GM19238 (cell line): ENCODE measurements at regions not wholly inside any gene's neighbourhood (a gene's known extent, or its start where the extent isn't known, plus 50 kb on each side); places are given as distances from the start of the nearest gene placed in this dataset.
"Not testable (repeated sequence)": the region's sequence is repeated elsewhere in the genome, so short reads cannot be mapped to it uniquely, and the experiment has no call there.

Experiments used
- DNase-seq: peaks from one replicate; pipeline ENCODE4 v3.0.0; 2011; ENCODE audit warnings: low spot score; ENCODE audit not compliant: insufficient read length

DNA sequence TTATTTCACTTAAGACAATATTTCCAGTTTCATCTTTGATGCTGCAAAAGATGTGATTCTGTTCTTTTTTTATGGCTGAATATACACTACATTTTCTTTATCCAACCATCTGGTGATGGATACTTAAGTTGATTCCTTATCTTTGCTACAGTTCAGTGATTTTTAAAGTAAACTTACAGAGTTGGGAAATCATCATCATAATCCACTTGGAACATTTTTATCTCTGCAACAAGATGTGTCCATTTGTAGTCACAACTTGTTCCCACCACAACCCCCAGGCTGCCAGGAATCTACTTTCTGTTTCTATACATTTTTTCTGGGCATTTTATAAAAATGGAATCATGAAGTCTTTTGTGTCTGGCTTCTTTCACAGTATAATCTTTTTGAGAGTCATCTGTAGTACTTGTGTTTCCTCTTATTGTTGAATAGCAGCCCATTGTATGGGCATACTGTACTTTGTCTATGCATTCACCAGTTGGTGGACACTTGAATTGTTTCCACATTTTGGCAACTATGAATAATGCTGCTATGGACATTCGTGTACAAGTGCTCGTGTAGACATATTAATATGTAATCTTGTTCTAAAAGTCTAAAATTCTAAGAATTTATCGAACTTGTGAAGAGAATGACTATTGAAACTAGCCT, 212.5 kb upstream of the DDHD1 start:
- no peak for DNase-seq

DNA sequence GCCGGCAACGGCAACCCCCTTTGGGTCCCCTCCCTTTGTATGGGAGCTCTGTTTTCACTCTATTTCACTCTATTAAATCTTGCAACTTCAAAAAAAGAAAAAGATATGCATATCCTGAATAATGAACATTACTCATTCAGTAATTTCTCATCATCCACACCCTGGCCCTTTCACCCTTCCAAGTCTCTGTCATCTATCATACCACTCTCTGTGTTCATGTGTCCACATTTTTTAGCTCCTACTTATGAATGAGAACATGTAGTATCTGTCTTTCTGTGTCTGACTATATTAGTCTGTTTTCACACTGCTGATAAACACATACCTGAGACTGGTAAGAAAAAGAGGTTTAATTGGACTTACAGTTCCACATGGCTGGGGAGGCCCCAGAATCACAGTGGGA, 209.8 kb upstream of the DDHD1 start:
- DNase-seq = not testable (repeated sequence)

DNA sequence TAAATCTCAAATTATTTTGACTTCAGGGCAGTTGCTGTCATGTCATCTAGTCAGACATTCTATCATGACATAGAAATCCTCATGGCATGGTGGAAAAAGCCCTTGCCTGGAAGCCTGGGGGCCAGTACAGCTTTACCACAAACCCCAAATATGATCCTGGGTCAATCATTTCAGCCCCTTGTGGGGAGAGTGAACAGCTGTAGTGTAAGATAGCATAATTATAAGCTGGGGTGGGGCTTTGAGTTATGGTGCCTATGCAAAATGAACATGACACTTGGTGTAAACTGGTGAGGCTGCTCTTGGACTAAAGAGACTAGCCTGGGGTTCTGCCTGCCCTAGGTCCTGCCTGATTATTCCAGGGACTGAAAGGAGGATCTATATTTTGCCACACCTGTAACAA, 207.7 kb upstream of the DDHD1 start:
- no peak for DNase-seq

DNA sequence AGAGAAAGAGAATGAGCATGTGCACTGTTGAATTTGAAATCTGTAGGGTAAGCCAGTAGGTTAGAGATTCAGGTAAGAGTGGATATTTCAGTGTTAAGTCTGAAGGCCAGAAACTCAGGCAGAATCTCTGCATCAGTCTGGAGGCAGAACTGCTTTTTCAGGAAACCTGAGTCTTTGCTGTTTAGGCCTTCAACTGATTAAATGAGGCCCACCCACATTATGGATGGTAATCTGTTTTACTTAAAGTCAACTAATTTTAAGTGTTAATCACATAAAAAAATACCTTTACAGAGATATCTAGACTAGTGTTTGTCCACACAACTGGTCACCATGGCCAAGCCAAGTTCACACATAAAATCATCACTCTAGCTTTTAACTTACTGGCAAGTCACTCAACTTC, 205.0 kb upstream of the DDHD1 start:
- DNase-seq = no peak

DNA sequence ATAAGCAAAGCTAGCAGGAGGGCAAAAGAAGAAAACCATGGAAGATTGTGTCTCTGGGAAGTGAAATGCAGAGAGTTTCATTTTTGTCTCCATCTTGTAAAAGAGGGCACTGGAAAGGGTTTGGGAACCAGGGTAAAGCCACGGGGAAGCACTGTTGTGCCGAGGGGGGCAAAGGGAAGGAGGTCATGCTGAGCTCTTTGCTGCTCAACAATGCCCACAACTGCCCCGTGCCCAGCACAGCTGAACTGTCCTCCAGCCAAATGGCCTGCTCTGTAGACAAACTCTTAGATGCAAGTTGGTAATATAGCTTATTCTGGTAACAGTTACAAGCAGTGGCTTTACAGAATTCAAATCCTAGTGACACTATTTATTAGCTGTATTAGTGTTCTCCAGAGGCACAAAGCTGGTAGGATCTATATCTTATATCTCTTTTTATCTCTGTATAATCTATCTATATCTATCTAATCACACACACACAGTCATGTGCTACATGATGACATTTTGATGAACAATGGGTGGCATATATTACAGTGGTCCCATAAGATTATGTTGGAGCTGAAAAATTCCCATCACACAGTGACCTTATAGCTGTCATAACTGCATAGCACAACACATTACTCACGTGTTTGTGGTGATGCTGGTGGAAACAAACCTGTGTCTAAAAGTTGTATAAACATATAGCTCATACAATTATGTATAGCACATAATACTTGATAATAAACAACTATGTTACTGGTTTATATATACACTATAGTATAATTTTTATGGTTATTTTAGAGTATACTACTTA, 203.4 kb upstream of the DDHD1 start:
- DNase-seq = no peak

DNA sequence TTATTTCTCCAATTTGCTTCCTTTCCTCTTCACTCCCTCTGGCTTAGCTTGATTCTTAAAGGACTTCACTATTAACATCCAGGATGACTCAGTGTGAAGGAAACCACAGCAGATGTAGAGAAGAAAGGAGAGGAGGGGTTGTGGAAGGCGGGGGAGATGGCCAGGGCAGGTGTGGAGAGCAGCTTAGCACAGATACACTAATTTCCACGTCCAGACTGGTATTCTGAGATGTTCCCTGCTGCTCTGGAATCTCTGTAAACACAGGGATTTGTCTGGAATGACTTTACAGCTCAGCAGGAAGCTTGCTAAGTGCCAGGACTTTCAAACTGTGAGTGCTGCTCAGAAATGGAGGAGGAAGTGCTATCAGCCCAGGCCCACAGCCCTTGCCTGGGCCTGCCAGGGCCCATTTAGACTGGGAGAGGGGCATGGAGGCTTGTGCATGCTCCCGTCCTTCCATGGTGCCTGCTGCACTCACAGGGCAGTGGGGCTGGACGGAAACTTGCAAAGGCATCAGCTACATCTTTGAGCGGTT, 202.5 kb upstream of the DDHD1 start:
- no peak for DNase-seq

DNA sequence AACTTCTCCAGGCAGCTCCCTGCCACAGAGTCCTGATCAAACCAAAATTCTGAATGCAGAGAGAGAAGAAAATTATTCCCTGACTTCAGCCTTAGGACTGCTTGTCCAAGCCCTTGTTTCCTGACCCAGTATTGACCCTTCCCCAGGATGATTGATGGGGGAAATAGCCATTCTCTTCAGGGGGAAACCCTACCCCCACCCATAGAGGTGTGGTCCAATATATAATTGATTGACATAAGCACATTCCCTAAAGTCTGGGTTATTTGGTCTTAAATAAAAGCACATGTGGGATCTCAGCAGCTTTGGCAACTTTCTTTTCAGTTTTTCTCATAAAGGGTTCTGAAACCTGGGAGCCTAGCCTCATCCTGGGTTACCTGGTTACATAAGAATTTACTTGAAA, 201.2 kb upstream of the DDHD1 start:
- no peak for DNase-seq

DNA sequence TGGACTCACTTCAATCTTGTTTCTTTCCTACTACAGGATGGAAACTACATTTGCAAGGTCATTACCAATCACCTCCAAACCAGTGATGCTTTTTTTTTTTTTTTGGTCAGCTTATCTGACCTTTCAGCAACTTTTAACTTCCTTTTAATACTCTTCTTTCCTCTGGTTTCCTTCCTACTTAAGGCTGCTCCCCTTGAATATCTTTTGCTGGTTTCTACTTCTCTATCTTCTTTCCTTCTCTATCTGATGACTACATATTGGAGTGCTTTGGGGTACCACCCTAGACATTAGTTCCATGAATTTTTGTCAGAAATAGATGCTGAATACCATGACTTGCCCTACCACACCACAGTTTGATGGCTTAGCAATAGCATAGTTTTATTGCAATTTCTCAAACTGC, 197.7 kb upstream of the DDHD1 start:
- no peak for DNase-seq

DNA sequence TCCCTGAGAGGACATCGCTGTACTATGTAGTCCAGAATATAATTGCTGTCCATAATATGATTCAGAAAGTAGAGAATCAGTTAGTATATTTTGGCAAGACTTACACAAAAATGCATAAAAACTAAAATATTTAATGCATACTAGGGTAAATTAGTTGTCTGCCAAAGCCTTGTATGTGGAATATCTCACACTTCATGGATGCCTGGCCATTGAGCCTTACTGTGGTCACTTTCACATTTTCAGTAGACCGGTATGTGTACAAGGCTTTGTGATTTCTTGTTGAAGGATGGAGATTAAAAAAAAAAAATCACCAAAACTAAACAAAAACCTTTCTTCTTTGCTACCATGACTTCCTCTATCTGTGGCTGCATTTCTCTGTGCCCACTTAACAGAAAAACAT, 197.3 kb upstream of the DDHD1 start:
- DNase-seq = no peak

DNA sequence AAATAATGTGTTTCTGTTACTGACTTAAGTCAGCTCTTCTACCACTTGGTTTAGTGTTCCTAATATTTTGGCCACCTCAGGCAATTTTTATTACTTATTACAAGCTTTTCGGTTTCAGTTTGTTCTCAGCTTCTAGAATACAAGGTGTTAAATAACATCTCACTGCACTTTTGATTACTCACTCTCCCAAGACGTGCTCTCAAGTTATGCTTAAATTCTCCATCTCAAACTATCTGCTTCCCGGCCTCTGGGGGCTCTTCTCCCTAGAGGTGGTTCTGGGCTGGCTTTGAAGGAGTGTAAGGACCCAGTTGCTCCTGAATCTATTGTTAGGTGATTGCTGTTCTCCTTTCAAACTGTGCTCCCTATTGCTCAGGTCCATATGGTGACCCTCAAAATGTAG, 193.9 kb upstream of the DDHD1 start:
- DNase-seq = no peak

DNA sequence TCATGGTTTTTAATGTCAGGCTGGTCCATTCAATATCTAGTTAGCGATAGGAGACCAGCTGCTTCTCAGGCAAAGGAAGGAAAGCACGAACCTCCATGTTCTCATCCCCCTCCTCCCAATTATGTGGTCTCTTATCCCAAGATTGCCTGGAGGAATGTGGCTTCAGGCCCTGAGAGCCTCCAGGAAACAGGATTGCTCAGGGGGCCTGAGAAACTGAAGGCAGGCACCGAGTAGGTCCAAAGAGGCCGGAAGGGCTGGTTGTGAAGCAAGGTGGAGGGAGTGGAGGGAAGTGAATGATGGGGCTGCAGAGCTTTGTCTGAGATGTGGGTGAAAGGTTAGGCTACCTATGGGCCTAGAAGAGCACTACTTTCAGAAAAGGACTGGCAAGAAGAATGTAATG, 188.2 kb upstream of the DDHD1 start:
- no peak for DNase-seq

DNA sequence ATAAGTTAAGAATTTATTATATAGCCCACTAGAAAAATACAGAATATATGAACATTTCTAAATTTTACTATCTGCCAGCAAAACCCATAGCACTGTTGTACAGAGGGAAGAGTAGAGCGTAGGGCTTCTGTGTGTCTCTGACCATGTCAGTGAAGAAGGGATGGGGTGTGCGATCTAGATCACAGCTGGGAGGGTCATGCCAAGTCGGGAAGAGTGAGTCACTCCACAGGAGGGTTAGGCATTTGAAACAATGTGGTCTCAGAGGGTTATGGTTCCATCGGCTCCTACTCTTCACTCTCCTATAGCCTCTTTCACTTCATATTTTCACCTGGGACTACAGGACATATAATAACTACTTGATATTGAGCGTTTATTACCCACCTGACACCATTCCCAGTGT, 185.1 kb upstream of the DDHD1 start:
- no peak for DNase-seq

DNA sequence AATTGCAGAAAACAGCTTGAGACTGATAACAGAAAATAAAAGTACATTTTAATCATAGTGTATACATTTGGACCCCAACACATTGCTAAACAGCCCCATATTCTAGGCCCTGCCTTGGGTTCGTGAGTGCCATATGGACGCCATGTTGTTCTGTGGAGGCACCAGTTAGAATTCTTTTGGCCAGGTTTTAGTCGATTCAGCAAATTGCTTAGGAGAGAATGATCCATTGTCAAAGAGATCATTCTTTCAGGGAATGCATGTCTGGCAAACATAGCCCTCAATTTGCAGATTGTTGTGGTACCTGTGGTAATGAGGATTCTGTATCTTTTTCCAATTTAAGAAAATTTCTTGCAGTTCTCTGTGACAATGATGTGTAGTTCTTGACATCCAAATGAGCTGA, 183.6 kb upstream of the DDHD1 start:
- no peak for DNase-seq

DNA sequence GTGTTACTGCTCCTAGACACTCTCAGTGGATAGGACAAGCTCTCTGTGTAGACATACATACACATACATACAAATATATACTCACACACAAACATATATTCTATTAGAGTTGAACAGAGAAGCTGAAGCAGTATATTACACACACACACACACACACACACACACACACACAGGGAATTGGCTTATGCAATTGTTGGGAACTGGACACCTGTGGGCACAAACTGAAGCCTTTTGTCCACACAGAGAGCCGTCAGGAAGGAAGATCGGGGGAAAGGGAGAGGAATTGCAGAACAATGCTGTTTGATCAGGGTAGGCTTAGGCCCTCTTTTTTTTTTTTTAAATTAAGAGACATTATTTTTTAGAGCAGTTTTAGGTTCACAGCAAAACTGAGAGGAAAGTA, 180.7 kb upstream of the DDHD1 start:
- DNase-seq = no peak

DNA sequence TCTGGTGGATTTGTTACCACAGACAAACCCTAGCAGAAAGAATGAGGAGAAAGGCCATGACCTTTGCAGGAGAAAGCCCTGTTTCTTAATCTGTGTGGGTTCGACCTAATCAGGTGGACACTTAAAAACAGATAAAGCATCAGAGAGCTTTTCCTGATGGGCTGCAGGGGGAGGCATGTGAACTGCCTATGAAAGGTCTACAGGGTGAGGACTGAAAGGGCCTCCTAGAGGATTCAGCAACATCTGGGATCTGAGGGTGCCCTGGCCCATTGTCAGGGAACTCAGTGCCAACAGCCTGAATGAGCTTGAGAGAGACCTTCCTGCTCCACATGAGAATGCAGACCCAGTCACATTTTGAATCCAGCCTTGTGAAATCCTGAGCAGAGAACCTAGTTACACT, 178.8 kb upstream of the DDHD1 start:
- no peak for DNase-seq

DNA sequence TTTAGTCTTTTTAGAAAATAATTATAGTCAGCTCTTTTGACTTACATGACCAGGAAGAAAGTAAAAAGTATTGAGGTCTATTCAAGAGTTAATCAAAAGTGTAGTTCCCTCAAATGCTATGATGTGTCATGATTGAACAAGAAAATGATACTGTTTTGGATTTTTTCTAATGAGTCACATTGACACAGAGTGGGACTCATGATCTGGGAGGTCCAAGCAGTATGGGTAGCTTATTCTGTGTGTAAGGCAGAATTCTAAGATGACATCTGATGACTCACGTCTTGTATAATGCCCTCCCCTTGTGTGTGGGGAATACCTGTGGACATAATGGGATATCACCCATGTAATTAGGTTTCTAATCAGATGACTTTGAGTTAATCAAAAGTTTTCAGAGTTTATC, 178.1 kb upstream of the DDHD1 start:
- no peak for DNase-seq

DNA sequence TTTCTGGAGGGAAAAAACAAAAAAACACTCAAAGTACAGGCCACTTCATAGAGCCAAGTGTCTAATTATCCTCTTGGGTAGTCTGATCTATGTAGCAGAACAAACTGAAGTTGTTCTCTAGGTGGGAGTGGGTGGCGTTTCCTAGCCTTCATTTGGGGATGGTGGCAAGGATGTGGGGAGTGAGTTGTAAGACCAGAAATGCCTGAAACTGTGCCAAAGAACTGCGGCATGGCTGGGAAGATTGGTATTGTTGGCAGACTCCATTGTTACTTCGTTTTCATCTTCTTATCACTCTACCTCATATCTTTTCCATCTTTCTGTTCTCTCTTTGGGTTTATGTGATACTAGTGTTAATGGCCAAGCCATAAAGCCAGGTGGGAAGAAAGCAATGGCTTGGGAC, 177.3 kb upstream of the DDHD1 start:
- no peak for DNase-seq

DNA sequence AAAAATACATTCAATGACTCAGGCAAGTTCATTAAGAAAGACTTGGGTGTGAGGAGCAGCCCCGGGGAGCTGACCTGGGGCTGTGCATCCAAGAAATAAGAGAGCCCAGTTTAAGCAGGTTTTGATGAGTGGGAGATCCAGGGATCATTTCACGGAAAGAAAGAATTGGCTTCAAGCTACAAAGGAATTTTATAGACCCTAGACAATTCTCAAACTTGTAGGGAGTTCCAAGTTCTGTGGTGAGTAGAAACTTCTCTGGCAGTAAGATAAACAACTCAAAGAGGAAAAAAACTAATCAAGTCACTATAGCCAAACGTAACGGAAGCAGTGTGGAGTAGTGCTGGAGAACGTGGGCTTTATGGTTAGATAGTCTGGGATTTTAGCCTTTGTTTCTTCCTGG, 175.7 kb upstream of the DDHD1 start:
- no peak for DNase-seq

DNA sequence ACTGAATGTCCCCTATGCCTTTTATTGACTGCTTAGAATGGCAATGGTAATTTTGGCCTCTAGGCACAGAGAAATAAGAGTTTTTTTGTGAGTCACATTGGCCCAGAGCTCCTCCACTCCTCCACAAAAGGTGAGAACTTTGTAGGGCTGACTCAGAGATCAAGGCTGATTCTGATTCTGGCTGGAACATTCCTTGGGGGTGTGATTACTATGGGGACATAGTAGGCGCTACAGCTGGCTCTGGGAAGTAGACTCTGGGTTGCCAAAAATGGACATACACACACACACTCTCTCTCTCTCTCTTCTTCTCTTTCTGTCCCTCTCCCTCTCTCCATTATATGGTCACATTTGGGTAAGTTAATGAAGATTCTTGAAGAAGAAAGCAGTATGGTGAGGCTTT, 174.6 kb upstream of the DDHD1 start:
- no peak for DNase-seq

DNA sequence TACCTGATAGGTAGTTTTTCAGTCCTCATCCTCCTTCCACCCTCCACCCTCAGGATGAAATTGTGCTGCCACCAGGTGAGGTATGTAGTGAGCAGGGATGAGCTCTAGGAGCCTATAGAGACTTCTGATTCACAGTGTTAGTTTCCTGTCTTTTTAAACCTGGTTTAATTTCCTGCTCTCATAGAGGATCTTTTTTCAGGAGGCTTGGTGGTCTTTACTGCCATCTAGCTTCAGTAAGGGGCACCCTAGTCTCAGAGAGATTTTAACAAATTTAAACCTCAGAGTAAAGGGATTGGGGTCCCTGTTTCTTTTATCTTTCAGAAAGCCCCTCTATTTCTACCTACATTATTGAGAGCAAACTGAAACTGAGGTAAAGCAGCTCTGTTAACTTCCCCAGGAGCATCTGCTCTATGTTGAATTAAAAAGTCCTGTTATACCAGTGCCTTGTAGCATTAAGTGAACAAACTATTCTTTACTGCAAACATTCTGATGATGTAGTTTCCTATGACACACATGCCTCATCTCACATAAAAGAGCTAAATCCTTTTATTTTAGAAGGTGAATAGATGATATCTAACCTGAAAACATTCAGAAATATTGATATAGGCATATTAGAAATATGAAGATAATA, 172.2 kb upstream of the DDHD1 start:
- DNase-seq = no peak

DNA sequence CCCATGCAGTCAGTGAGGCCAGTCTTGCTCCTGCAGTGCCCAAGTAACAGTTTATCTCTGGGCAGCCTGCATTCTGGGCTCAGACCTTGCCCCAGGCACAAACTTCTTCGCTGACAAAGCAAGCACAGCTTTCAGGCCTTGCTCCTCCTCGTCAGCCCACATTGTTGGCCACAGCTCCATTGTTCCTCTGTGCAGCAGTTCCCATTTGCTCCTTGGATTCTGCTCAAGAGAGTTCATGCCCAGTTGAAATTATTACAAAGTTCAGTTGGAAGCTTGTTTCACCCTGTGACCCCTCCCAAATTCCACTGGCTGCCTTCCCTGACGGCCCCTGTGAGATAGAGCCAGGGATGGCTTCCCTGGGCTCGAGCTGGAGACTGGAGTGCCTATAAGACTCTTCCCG, 163.4 kb upstream of the DDHD1 start:
- DNase-seq = no peak

DNA sequence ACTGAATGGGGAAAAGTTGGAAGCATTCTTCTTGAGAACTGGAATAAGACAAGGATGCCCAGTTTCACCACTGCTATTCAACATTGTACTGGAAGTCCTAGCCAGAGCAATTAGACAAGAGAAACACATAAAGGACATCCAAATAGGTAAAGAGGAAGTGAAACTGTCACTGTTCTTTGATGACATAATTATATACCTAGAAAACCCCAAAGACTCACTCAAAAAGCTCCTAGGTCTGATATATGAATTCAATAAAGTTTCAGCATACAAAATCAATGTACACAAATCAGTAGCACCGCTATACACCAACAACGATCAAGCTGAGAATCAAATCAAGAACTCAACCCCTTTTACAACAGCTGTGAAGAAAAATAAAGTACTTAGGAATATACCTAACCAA, 157.3 kb upstream of the DDHD1 start:
- no peak for DNase-seq

DNA sequence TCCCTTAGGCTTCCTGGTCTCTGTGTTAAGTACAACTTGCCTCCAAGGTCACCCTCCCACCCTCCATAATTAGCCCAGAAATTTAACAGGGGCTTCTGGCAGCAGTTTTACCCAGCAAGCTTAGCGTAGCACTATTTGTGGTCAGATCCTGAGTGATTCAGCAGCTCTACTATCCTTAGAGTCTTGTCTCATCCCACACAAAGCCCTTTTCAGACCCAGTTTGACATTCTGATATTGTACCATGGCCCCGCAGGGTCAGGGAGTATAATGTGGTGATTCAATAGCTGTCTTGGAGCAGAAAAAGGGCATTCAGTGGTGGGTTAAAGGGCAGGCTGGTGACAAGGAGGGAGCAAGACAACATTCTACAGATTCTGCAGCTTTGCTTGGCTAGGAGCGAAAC, 153.8 kb upstream of the DDHD1 start:
- no peak for DNase-seq
